ENCODE measurements at regions not wholly inside any gene's neighbourhood (a gene's known extent, or its start where the extent isn't known, plus 50 kb on each side); places are given as distances from the start of the nearest gene placed in this dataset.

- POLR2A ChIA-PET: no interaction called here
- H3K36me3 ChIP-seq (ENCODE audit: control insufficient read depth, insufficient read depth, low read length): no peaks in the 10 kb centered on the region
- no peaks in the 10 kb centered on the region for H3K9me3 ChIP-seq (ENCODE audit: control insufficient read depth, insufficient read depth, low read depth, low read length)
- intact Hi-C loops (cut with micrococcal nuclease; ENCODE audit: unreplicated experiment): no loop called here
- no TSS peak for BruUV-seq (replicated peaks)
- CTCF ChIA-PET: no interaction called here
- in situ Hi-C loops (cut with HindIII; ENCODE audit: low pct_unique_long_range_greater_than_20kb, low sequenced_read_pairs): no loop called here
- no peak overlapping the region for H3K27ac ChIP-seq (ENCODE audit: low read length)
- H3K27me3 ChIP-seq (ENCODE audit: control insufficient read depth, insufficient read depth, low read length): 0 out of 2 replicates have a peak, but pooled peaks cover 2% of the 10 kb centered on the region
- H3K4me1 ChIP-seq (ENCODE audit: control insufficient read depth, insufficient read depth, low read length): no peaks in the 10 kb centered on the region
- TF ChIP-seq POLR2AphosphoS5 (IDR thresholded peaks at IDR 0.05; ENCODE audit: low read depth, low read length) (no peak), SIN3A (IDR thresholded peaks at IDR 0.05; ENCODE audit: borderline replicate concordance, insufficient read depth, low read depth, low read length) (no peak), TCF7L2 (IDR thresholded peaks at IDR 0.05; ENCODE audit: low read depth, low read length) (no peak), REST (IDR thresholded peaks at IDR 0.05; ENCODE audit: insufficient read depth in 1 of 2, low read depth in 2 of 2, low read length in 1 of 2) (no peak), CTCF (IDR thresholded peaks at IDR 0.05) (no peak)
- no peak overlapping the region for H3K4me3 ChIP-seq (ENCODE audit: low read depth in 2 of 2, low read length in 2 of 2)
- ATAC-seq (no peak; the same call in 1 of the 2 replicates), DNase-seq (ENCODE audit: low read depth, low spot score) (no peak)
These were observed 113.4 kb downstream of the MRPL36 start for GRCh38 chr5:1686016-1686802.

GRCh38 chr5:1685066-1685465 lies 114.6 kb downstream of the MRPL36 start:
- BruUV-seq (replicated peaks): no TSS peak
- H3K27ac ChIP-seq (ENCODE audit: low read length): no peak overlapping the region
- no peak for DNase-seq (ENCODE audit: low read depth, low spot score)
- TF ChIP-seq CTCF (IDR thresholded peaks at IDR 0.05) (no peak), TCF7L2 (IDR thresholded peaks at IDR 0.05; ENCODE audit: low read depth, low read length) (no peak), REST (IDR thresholded peaks at IDR 0.05; ENCODE audit: insufficient read depth in 1 of 2, low read depth in 2 of 2, low read length in 1 of 2) (no peak), SIN3A (IDR thresholded peaks at IDR 0.05; ENCODE audit: borderline replicate concordance, insufficient read depth, low read depth, low read length) (no peak), POLR2AphosphoS5 (IDR thresholded peaks at IDR 0.05; ENCODE audit: low read depth, low read length) (no peak)
- no peak for ATAC-seq
- intact Hi-C loops (cut with micrococcal nuclease; ENCODE audit: unreplicated experiment) (no loop called here), in situ Hi-C loops (cut with HindIII; ENCODE audit: low pct_unique_long_range_greater_than_20kb, low sequenced_read_pairs) (no loop called here)
- POLR2A ChIA-PET: no interaction called here
- no peaks in the 10 kb centered on the region for H3K4me1 ChIP-seq (ENCODE audit: control insufficient read depth, insufficient read depth, low read length)
- no peak overlapping the region for H3K4me3 ChIP-seq (ENCODE audit: low read depth in 2 of 2, low read length in 2 of 2)
- no peaks in the 10 kb centered on the region for H3K36me3 ChIP-seq (ENCODE audit: control insufficient read depth, insufficient read depth, low read length)
- H3K9me3 ChIP-seq (ENCODE audit: control insufficient read depth, insufficient read depth, low read depth, low read length): no peaks in the 10 kb centered on the region
- CTCF ChIA-PET: no interaction called here
- H3K27me3 ChIP-seq (ENCODE audit: control insufficient read depth, insufficient read depth, low read length): 0 out of 2 replicates have a peak, but pooled peaks cover 2% of the 10 kb centered on the region

Measured in Panc1 (cell line).